GM12865 (cell line): ENCODE measurements at regions not wholly inside any gene's neighbourhood (a gene's known extent, or its start where the extent isn't known, plus 50 kb on each side); places are given as distances from the start of the nearest gene placed in this dataset.

Experiments used
- DNase-seq: peaks from one replicate; pipeline ENCODE4 v3.0.0; 2010; ENCODE audit warnings: low read depth
- H3K4me3 ChIP-seq: 2 replicates; pipeline ENCODE4 v1.5.1; 2011; ENCODE audit warnings: mild to moderate bottlenecking, low read depth, low read length, control low read depth
- CTCF ChIP-seq: IDR thresholded peaks from 2 replicates; pipeline ENCODE4 v1.5.1; 2011; ENCODE audit warnings: low read length, control low read depth, low read depth, inconsistent platforms; ENCODE audit not compliant: insufficient read depth; ENCODE audit errors: missing control alignments

GRCh38 chr6:66638099-66638498 is 931.1 kb upstream of the EYS start:
- H3K4me3 ChIP-seq, result no peak overlapping the region
- DNase-seq, result no peak
- no peak for TF ChIP-seq CTCF

- H3K4me3 ChIP-seq, result no peak overlapping the region
- no peak for TF ChIP-seq CTCF
Observed at GRCh38 chr6:66628917-66629316, 921.9 kb upstream of the EYS start.

GRCh38 chr6:66623050-66623449 is 916.0 kb upstream of the EYS start:
- no peak for TF ChIP-seq CTCF
- no peak for DNase-seq
- H3K4me3 ChIP-seq, result no peak overlapping the region

More at GRCh38 chr6:66628917-66629316, 921.9 kb upstream of the EYS start:
- no peak for DNase-seq

GRCh38 chr6:66605971-66606370 is 898.9 kb upstream of the EYS start:
- TF ChIP-seq CTCF, result no peak
- DNase-seq, result no peak
- H3K4me3 ChIP-seq, result no peak overlapping the region

- no peak for DNase-seq
- no peak for TF ChIP-seq CTCF
- H3K4me3 ChIP-seq, result no peak overlapping the region
Observed at GRCh38 chr6:66605011-66605410, 898.0 kb upstream of the EYS start.

- DNase-seq, result no peak
- H3K4me3 ChIP-seq, result no peak overlapping the region
- no peak for TF ChIP-seq CTCF
Observed at GRCh38 chr6:66599541-66599940, 892.5 kb upstream of the EYS start.

GRCh38 chr6:66578362-66578761 is 871.3 kb upstream of the EYS start:
- no peak for TF ChIP-seq CTCF
- H3K4me3 ChIP-seq, result no peak overlapping the region
- DNase-seq, result no peak
